Inferior parietal cortex (tissue), 1 donor: ENCODE measurements at regions not wholly inside any gene's neighbourhood (a gene's known extent, or its start where the extent isn't known, plus 50 kb on each side); places are given as distances from the start of the nearest gene placed in this dataset.
"Not testable (repeated sequence)": the region's sequence is repeated elsewhere in the genome, so short reads cannot be mapped to it uniquely, and the experiment has no call there.

Source experiments
- DNase-seq: peaks from one replicate; pipeline ENCODE4 v3.0.0-alpha.2; 2016; ENCODE audit errors: extremely low spot score

DNA sequence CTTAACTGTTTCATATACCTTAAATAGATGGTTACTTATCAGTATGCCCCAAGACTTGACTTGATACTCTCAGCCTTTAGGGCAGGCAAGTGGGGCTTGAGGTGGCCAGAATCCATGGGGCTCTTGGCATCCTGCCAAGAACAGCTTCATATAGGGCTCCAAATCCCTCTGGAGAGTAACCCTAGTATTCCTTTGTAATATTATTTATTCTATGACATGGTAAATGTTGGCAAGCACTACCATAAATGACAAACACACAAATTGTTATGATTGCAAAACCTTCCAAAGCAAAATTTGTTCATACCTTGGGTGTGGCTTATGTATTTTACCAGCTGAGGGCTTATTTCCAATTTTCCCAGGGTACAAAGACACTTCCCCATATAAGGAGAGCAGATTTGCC is 257.4 kb upstream of the TRPC7 start:
- DNase-seq, result no peak

DNA sequence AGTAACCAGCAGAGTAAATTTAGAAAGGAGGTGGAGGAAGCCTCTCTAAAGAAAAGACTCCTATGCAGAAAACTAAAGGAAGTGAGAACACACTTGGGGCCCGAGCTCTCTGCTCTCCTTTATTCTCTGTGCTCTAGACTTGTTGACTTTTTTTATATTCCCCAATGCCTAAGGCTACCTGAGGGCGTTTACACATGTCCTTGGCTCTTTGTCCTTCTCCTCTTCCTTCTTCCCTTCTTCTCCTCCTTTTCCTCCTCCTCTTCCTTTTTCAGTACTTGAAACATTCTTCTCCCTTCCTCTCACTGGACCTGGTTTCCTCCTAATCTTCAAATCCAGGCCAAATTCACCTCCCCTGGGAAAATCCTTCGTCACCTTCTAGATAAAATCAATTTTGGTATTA is 256.4 kb upstream of the TRPC7 start:
- DNase-seq, result no peak

DNA sequence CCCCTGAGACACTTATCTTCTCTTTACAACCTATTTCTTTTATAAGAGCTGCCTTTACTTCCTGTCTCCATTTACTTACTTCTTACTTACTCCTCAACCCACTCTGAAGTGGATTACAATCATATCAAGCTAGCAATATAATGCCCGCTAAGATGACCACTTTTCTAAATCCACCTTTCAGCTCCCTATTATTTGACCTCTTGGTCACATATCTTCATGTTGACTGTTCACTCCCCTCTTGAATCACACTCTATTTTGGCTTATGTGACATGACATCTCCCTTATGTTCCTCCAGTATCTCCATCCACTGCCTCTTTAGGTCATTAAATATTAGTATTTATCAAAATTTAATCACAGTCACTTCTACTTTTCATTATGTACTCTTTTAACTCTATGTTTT is 255.3 kb upstream of the TRPC7 start:
- DNase-seq, result no peak

DNA sequence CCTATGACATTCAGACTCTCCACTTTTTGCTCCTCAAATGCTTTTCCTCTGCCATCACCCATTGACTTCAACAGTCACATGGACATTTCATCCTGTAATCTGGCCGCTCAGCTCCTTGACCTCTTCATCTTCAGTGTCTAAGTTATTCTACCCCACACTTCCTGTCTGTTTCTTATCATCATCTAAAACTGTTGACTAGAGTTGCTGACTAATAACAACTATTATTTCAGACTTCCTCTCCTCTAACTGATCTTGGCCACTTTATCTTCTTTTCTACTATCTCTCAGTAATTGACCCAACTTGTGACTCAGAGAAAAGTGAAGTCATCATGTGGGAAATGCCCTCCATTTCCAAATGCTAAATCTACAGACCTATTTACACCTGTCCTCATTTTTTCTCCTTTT is 254.7 kb upstream of the TRPC7 start:
- no peak for DNase-seq

DNA sequence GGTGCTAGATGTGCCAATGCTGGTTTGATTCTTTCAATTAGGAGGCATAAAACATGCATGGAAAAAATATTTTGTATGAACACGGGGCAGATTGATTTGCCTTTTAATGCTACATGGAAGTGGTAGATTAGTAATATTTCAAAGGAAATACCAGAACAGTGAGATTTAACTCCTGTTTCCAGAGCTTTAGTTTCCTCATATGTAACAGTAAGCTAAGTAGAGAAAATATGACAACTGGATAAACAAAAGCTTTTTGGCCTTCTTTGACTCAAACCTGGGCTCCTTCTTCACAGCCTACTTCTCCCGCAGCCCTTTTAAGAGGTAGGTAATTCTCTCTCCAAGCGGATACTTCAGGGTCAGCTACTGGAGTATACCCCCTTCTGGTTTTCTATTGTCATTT is 254.2 kb upstream of the TRPC7 start:
- DNase-seq, result no peak

DNA sequence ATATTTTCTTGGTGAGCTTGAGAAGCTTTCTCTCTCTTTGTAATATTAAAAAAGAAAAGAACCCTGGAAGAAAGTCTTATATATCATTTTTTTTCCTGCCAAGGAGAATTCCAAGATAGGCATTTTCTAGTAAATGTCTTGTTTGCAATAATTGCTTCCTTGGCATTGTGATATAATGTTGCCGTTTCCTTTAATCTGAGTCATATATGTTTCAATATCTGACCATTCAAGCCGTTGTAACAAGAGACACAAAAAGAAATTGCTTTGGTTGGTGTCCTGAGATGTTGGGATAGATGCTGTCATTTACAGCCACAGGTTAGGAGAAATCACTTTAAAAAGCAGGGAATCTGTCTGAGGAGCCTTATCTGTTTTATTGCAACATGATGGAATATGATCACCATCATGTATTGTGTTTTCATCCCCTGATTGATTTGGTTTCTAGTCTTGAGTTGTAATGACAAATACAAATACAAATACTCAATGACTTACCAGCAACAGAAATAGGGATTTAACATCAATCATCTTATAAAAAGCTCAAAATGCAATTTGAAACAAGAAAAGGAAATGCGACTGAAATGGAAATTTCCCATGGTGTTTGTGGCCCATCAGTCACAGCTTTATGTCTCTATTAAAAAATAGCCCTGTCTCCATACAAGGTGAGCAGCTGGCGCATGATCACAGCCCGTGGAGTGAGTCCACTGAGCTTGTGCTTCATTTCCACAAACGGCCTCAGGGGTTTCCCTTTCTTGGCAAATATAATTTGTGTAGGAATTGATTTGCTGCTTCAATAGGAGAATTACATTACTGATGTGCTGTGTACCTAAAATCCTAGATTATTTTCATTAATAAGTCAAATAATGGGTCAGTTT is 250.1 kb upstream of the TRPC7 start:
- DNase-seq, result no peak

DNA sequence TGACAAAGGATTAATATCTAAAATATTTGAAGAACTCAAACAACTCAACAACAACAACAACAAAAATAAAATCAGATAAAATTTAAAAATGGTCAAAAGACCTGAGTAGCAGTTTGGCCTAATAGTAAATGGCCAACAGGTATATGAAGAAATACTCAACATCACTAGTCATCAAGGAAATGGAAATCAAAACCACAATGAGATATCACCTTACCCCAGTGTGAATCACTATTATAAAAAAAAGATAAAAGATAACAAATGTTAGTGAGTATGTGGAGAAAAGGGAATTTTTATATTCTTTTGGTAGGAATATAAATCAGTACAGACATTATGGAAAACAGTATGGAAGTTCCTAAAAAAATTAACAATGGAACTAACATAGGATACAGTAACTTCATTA is 247.9 kb upstream of the TRPC7 start:
- no peak for DNase-seq

DNA sequence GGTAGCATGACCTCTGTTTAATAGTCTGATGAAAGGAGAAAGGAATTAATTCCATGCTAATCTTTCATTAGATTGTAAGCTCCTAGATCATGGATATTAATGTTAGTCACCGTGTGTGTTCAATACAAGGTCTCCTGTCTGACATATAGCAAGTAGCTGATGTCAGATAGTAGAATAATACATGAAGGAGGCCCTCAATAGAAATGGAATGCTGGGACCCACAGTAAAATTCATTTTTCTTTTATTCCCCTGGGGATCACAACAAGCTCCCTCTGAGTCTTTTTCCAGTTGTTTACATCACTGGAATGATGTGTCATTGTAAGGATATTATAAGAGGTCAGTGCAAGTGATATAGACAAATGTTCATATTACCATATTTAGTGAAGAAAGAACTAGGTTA is 240.3 kb upstream of the TRPC7 start:
- no peak for DNase-seq

DNA sequence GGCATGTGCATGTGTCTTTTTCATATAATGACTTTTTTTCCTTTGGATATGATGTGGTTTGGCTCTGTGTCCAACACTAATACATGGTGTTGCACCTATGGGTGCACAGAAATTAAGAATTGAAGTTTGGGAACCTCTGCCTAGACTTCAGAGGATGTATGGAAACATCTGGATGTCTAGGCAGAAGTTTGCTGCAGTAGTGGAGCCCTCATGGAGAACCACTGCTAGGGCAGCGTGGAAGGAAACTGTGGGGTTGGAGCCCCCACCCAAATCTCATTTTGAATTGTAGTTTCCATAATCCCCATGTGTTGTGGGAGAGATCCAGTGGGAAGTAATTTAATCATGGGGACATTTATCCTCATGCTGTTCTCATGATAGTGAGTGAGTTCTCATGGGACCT is 235.0 kb upstream of the TRPC7 start:
- DNase-seq, result no peak

DNA sequence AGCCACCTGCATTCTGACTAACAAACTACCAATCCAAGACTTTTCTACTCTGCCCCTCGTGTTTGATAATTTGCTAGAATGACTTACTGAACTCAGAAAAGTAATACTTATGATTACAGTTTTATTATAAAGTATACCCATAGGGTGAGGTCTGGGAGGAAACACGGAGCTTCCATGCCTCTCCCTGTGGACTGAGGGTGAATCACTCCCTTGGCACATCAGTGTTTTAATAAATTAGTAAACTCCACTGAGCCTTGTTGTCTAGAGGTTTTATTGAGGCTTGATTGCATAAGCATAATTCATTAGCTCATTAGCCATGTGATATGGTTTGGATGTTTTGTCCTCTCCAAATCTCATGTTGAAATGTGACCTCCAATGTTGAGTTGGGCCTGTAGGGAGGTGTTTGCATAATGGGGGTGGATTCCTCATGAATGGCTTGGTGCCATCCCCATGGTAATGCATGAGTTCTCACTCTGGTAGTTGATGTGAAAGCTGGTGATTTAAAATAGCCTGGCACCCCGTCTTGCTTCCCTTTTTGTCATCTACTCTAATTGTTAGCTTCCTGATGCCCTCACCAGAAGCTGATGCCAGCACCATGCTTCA is 233.6 kb upstream of the TRPC7 start:
- DNase-seq, result no peak

DNA sequence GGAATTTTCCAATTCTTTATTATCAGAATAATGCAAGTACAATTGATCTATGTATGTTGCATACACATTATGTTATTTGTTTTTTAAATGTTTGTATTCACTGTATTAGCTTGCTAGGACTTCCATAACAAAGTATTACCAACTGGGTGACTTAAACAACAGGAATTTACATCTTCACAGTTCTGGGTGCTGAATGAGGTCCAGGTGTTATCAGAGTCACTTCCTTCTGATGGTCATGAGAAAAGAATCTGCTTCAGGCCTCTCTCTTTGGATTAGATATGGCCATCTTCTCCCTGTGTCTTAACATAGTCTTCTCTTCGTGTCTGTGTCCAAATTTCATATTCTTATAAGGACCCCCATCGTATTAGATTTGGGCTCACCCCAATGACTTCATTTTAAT is 229.1 kb upstream of the TRPC7 start:
- DNase-seq, result no peak

DNA sequence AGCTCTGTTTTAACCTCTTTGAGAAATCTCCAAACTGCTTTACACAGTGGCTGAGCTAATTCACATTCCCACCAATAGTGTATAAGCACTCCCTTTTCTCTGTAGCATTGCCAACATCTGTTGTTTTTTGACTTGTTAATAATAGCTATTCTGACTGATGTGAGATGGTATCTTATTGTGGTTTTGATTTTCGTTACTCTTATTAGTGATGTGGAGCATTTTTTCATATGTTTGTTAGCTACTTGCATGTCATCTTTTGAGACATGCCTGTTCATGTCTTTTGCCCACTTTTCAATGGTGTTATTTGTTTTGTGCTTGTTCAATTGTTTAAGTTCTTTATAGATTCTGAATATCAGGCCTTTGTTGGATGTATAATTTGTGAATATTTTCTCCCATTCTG is 225.2 kb upstream of the TRPC7 start:
- DNase-seq, result no peak

DNA sequence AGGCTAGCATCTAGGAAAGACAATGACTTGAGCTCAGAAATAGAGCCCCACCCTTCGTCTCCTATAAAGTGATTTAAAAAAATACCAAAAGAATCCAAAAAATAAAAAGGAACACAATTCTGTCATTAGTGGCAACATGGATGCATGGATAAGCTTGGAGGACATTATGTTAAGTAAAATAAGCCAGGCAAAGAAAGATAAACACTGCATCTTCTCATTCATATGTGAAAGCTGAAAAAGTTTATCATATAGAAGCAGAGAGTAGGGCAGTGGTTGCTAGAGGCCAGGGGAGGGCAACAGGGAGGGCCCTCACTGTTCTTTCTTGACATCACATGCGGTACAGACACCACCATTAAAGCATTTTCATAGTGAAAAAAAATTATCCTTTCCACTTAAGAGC is 220.9 kb upstream of the TRPC7 start:
- DNase-seq, result no peak

DNA sequence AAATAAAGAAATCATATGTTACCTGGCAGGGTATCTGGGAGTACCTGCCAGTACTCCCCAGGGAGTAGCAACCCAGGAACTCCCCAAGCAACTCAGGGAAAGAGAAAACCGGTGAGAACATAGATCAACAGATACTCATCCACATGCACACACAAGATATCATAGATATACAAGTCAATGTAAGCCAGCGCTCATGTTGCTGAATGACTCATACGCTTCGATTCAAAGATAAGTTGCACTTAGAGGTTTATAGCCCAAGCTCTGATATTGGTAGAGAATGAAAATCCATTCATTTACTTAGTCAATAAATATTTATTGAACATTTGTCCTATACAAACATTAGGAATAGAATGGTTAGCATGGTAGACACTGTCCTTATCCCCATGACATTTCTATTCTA is 219.1 kb upstream of the TRPC7 start:
- no peak for DNase-seq

DNA sequence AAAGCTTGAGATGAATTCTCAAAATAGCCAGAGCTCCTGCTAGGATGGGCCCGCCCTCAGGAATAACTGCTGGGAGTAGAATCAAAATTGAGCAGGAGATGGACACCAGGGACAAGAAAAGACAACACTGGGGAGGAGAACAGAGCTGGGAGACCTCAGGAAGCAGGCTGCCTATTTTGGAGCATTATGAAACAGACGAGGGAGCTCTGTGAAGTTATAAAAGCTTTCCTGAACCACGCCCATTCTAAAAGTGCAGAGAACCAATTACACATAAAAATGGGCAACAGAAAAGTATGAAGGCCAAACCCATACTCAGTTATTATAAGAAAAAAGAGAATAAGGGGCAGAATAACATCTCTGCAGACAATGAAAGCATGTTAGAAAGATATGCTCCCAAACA is 213.9 kb upstream of the TRPC7 start:
- DNase-seq, result no peak

DNA sequence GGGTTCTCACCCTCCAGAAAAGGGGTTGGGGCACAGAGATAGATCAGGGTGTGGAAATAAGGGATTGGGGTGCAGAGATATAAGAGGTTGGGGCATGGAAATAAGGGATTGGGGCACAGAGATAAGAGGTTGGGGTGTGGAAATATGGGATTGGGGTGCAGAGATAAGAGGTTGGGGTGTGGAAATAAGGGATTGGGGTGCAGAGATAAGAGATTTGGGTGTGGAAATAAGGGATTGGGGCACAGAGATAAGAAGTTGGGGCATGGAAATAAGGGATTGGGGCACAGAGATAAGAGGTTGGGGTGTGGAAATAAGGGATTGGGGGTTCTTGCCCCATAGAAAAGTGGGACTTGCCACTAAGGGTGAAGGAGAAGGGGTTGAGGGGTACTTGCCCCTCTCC is 204.5 kb upstream of the TRPC7 start:
- DNase-seq, result not testable (repeated sequence)

DNA sequence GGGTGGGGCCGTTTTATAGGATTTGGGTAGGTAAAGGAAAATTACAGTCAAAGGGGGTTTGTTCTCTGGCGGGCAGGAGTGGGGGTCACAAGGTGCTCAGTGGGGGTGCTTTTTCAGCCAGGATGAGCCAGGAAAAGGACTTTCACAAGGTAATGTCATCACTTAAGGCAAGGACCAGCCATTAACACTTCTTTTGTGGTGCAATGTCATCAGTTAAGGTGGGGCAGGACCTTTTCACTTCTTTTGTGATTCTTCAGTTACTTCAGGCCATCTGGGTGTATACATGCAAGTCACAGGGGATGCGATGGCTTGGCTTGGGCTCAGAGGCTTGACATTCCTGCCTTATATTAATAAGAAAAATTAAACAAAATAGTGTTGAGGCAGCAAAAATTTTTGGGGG is 200.1 kb upstream of the TRPC7 start:
- not testable (repeated sequence) for DNase-seq

DNA sequence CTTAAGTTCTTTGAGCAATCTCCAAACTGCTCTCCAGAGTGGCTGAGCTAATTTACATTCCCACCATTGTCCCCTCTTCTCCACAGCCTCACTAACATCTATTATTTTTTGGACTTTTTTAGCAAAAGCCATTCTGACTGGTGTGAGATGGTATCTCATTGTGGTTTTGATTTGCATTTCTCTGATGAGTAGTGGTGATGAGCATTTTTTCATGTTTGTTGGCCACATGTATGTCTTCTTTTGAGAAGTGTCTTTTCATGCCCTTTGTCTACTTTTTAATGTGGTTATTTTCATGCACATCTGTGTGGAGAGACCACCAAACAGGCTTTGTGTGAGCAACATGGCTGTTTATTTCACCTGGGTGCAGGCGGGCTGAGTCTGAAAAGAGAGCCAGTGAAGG is 199.7 kb upstream of the TRPC7 start:
- not testable (repeated sequence) for DNase-seq

DNA sequence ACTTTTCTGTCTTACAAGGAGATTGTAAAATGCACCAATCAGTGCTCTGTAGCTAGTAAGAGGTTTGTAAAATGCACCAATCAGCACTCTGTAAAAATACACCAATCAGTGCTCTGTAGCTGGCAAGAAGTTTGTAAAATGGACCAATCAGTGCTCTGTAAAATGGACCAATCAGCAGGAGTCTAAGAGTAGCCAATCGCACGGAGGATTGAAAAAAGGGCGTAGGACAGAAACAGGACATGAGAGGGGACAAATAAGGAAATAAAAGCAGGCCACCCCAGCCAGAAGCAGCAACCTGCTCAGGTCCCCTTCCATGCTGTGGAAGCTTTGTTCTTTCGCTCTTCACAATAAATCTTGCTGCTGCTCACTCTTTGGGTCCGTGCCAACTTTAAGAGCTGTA is 199.1 kb upstream of the TRPC7 start:
- DNase-seq, result not testable (repeated sequence)

DNA sequence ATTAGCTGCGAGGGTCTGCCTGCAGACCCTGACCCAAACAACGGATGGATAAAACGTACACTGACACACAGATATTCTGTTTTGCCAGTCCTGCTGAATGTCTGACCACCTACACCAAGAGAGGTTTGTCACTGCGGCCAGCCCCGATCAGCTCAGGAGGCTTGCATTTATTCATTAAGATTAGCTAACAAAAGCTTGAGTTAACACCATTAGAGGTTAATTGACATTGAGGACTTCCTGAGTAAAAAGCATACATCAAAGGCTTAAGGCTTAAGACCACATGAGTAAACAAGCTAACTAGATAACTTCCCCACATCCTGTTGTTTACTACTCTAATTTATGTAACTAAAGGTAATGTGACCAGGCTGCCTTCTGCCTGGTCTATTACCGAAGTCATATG is 198.1 kb upstream of the TRPC7 start:
- no peak for DNase-seq

DNA sequence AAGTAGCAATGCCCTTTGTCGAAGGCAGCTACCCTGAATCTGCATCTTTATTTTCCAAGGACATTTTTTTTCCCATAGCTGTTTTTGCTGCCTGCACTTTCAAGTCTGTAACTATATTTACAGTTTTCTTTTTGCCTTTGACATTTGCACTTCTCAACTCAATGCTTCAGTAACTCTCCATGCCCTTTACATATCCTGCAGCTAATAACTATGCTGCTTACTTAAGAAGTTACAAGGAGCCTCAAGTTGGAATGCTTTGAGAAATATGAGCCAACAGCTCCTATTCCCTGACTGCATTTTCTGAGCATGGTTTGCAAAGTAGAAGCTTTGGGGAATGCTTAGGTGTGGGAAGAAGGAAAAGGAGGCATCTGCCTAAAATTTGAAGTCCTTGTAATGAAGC is 194.8 kb upstream of the TRPC7 start:
- DNase-seq, result no peak

DNA sequence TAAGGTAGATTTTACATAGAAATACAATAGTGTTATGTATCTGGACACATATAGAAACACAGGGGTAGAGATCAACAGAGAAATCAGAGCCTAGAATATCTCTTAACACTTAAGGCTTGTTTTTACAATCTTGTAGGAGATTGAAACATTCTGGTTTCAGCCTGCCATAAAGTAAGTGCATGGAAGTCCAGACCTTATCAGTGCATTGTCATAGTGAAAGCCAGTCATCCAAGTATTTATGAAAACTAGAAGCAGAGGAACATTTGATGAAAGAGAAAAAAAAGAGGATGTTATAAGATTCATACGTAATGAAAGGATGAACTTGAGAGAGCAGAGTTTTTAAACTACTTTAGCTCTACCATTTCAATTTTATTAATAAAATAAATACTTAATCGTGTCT is 194.3 kb upstream of the TRPC7 start:
- DNase-seq, result no peak

DNA sequence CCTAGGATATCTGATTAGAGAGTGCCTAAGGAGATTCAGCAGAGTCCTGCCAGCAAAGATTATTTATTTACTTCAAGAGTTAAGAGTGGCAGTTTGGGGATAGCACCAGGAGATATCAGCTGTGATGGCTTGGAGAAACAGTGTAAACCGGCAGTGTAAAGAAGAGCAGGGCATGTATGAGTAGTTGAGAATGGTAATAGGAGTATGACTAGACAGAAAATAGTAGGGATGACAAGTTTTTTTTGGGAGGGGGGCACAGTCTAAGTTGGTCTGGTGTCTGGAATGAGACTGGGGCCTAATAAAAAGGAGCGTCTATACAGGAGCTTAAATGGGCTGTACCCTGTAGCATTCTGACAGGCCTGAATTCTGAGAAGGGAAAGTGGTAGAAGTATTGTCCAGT is 181.8 kb upstream of the TRPC7 start:
- DNase-seq, result not testable (repeated sequence)

DNA sequence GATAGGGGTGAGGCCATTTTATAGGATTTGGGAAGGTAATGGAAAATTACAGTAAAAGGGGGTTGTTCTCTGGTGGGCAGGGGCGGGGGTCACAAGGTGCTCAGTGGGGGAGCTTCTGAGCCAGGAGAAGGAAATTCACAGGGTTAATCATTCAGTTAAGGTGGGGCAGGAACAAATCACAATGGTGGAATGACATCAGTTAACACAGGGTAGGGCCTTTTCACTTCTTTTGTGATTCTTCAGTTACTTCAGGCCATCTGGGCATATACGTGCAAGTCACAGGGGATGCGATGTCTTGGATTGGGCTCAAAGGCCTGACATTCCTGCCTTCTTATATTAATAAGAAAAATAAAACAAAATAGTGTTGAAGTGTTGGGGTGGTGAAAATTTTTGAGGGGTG is 181.1 kb upstream of the TRPC7 start:
- DNase-seq, result not testable (repeated sequence)
